HT-29 (cell line): ENCODE measurements at regions not wholly inside any gene's neighbourhood (a gene's known extent, or its start where the extent isn't known, plus 50 kb on each side); places are given as distances from the start of the nearest gene placed in this dataset.
"Not testable (repeated sequence)": the region's sequence is repeated elsewhere in the genome, so short reads cannot be mapped to it uniquely, and the experiment has no call there.

ENCODE experiments used
- DNase-seq: peaks from one replicate; pipeline ENCODE4 v3.0.0-alpha.2; 2015; ENCODE audit warnings: low spot score

- DNase-seq = no peak
Observed at GRCh38 chr3:170705131-170705530, 119.3 kb upstream of the SLC7A14 start.

GRCh38 chr3:170703121-170703588, 117.3 kb upstream of the SLC7A14 start:
- DNase-seq = no peak

- DNase-seq = no peak
Observed at GRCh38 chr3:170701696-170702678, 116.1 kb upstream of the SLC7A14 start.

DNA sequence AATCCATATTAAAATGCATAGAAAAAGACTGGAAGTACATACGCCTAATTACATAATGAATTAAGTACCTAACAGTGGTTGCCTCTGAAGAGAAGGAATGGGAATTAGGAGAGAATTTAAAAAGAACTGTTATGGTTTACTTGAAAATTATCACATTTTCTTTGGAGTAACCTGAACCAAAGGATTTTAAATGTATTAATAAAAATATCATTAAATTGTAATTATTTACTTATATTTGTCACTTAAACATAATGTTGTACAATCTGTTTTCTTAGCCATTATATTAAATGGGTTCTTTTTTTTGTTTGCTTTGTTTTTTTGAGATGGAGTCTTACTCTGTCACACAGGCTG, 114.2 kb upstream of the SLC7A14 start:
- no peak for DNase-seq

DNA sequence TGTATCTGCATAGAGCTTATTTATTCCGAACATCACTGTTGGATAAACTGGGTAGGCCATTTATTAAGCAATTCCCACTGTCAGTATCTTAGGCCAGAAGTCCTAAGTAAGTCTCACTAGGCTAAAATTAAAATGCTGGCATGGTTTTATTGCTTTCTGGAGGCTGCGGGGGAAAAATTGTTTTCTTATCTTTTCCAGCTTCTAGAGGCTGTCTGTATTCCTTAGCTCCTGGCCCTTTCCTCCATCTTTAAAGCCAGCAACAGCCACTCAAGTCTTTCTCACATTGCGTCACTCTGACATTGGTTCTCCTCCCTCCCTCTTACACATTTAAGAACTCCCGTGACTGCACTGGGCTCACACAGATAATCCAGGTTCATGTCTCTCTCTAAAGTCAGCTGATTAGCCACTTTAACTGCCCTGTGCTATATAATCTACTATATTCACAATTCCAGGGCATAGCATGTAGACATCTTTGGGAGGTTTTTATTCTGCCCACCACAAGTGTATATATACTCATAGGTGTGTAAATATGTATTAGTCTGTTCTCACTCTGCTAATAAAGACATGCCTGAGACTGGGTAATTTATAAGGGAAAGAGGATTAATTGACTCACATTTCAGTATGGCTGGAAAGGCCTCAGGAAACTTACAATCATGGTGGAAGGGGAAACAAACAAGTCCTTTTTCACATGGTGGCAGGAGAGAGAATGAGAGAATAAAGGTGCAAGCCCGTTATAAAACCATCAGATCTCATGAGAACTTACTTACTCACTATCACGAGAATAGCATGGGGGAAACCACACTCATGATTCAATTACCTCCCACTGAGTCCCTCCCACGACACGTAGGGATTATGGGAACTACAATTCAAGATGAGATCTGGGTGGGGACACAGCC, 113.5 kb upstream of the SLC7A14 start:
- DNase-seq = no peak

GRCh38 chr3:170697908-170698307, 112.0 kb upstream of the SLC7A14 start:
- DNase-seq = no peak

DNA sequence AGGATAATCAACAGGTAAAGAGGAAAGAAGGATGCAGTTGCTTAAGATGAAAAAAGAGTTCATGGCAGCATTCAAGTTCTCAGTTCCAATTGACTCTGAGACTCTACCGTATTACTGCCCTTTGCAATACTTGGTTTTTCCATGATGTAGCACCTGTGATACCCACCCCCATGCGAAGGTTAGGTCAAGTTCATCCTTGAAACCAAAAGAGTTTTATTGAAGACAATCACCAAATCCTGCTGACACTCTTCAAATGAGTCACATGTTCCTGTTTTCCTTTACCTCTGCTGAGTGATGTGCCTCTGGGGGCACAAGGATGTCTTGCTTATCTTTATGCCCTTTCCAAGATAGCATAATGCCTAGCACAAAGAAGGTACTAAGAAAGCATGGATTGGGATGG, 111.3 kb upstream of the SLC7A14 start:
- no peak for DNase-seq

DNA sequence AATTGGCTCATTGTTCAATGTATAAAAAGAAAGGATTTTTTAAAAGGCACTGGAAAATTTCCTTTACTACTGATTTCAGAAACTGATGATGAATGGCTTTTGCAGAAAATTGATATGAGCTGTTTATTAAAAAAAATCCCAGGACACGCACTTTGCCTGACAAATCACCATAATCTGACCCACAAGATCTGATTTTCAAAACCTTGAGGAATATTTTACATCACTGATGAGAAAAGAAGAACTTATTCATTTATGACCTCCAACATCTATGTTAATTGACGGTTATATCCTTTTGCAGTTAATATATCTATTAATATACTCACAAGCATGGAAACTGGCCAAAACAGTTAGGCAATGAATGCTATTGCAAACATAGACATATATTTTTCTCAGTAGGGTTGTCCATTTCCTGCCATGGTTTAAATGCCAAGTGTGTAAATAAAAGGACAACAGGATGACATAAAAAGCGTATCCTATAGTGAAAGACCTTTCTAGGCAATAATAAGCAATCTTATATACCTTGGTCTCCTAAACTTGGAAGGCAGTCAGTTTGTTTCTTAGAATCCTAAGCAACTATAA, 109.7 kb upstream of the SLC7A14 start:
- no peak for DNase-seq

GRCh38 chr3:170692720-170693119, 106.8 kb upstream of the SLC7A14 start:
- DNase-seq = no peak

- DNase-seq = no peak
Observed at GRCh38 chr3:170690661-170690981, 104.7 kb upstream of the SLC7A14 start.

GRCh38 chr3:170689893-170690660, 104.2 kb upstream of the SLC7A14 start:
- DNase-seq = peak; percentile 82

DNA sequence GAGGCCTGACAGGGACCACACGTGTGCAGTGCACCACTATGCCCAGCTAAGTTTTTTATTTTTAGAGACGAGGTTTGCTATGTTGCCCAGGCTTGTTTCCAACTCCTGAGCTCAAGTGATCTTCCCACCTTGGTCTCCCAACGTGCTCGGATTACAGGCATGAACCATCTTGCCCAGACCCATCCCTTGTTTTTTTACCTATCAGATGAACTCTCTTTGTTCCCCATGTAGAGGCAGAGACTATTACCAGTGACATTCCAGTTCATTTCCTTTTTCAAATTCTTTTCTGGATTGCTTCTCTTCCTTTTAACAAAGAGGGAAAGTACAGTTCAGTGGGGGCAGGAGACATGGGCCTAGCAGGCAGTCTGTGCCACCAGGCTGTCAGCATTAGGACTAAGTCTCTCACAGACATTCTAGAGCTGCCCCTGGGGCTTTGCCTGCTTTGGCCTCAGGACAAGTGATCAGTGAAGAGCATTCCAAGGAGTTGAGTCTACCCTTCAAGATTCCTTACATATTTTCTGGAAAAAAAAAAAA, 103.5 kb upstream of the SLC7A14 start:
- no peak for DNase-seq

- DNase-seq = not testable (repeated sequence)
Observed at GRCh38 chr3:170688222-170688621, 102.3 kb upstream of the SLC7A14 start.

- DNase-seq = no peak
Observed at GRCh38 chr3:170680593-170680992, 94.7 kb upstream of the SLC7A14 start.

DNA sequence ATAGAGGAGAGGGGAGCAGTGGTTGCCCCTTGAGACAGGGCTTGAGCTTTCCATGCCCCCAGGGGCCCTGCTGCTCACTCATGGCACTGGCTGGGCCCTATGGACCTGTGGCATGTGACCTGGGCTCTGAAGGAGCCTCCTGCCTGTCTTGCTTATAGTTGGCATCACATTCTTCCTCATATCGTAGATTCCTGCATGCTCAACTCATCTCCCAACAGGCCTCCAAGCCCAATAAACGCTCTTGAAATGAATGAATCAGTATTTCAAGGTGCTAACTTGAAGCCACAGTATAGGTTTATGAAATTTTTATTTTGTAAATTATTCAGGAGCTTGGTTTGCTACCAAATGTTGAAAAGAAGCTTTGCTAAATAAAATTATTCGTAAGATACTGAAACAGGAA, 93.3 kb upstream of the SLC7A14 start:
- no peak for DNase-seq

DNA sequence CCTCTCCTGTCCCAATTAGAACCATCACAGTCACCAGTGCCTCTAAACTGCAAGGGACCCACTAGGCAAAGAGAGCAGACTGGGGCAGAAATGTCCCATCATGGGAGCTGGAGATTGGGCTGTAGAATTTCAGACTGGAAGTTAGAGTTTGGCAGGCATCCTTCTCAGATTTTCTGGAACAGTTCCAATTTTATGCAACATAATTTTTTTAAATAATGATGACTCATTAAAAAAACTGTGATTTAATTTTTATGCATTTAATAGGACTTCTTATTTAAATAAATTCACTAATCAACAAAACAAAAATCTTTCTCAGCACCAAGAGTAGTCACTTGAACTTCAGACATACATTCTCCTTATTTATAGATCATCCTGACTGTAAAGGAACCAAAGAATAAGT, 84.6 kb upstream of the SLC7A14 start:
- no peak for DNase-seq

GRCh38 chr3:170662986-170663385, 77.1 kb upstream of the SLC7A14 start:
- DNase-seq = not testable (repeated sequence)

GRCh38 chr3:170660139-170660538, 74.3 kb upstream of the SLC7A14 start:
- DNase-seq = no peak

- DNase-seq = no peak
Observed at GRCh38 chr3:170657312-170657711, 71.4 kb upstream of the SLC7A14 start.

DNA sequence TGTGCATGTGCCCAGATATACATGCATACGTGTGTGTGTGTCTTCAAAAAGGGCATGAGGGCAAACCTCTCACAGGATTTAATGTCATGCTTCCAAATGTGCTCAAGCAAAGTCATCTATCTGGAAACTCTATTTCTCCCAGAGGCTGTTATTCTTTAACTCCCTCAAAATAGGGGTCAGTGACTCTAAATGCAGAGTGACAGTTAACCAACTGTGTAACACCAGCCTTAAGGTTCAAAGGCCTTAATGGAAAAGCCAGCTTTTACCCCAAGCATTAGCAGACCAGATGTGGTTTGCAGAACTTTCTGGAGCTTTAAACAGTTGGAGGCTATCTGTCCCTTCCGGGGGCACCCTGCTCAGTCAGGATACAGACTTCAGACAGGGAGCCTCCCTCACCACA, 70.4 kb upstream of the SLC7A14 start:
- DNase-seq = no peak

DNA sequence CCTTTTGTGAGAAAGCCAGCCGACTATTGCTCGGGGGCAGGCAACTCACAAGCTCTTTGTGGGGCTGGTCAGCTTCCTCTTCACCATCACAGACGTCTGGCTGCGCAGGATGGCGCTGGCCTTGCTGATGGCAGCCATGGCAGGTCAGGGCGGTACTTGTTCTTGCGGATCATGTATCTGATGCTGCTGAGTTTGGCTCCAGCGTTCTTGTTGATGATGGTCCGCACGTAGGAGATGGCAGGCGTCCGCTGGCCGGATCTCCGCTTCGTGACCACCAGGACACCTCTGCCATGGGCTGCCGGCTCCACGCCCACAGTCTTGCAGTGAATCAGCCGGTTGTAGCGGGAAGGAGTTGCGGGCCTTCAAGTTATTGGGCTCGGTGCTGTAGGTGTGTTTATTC, 67.9 kb upstream of the SLC7A14 start:
- DNase-seq = no peak
